ENCODE measurements at regions not wholly inside any gene's neighbourhood (a gene's known extent, or its start where the extent isn't known, plus 50 kb on each side); places are given as distances from the start of the nearest gene placed in this dataset.
"Not testable (repeated sequence)": the region's sequence is repeated elsewhere in the genome, so short reads cannot be mapped to it uniquely, and the experiment has no call there.

GRCh38 chrX:106363214-106363613 is 195.1 kb downstream of the PWWP3B start:
- no peak for DNase-seq

- DNase-seq, result no peak
Measured at GRCh38 chrX:106378616-106379015, 210.5 kb downstream of the PWWP3B start.

GRCh38 chrX:106391284-106391911 is 220.4 kb upstream of the RADX start:
- no peak for DNase-seq

- no peak for DNase-seq
Measured at GRCh38 chrX:106392346-106392745, 219.4 kb upstream of the RADX start.

- no peak for DNase-seq
Measured at GRCh38 chrX:106397788-106398538, 213.8 kb upstream of the RADX start.

GRCh38 chrX:106401965-106402559 is 209.7 kb upstream of the RADX start:
- no peak for DNase-seq

- no peak for DNase-seq
Measured at GRCh38 chrX:106404512-106404911, 207.3 kb upstream of the RADX start.

GRCh38 chrX:106415276-106415895 is 196.4 kb upstream of the RADX start:
- peak; percentile 2 for DNase-seq

GRCh38 chrX:106436691-106437090 is 175.1 kb upstream of the RADX start:
- DNase-seq, result no peak

GRCh38 chrX:106437407-106437806 is 174.4 kb upstream of the RADX start:
- no peak for DNase-seq

- DNase-seq, result no peak
Measured at GRCh38 chrX:106450405-106450804, 161.4 kb upstream of the RADX start.

GRCh38 chrX:106451933-106452332 is 159.8 kb upstream of the RADX start:
- no peak for DNase-seq

GRCh38 chrX:106454991-106455390 is 156.8 kb upstream of the RADX start:
- no peak for DNase-seq

GRCh38 chrX:106457802-106458201 is 154.0 kb upstream of the RADX start:
- DNase-seq, result no peak

GRCh38 chrX:106467422-106467821 is 144.4 kb upstream of the RADX start:
- no peak for DNase-seq

GRCh38 chrX:106467943-106468342 is 143.8 kb upstream of the RADX start:
- no peak for DNase-seq

- DNase-seq, result no peak
Measured at GRCh38 chrX:106468433-106468832, 143.3 kb upstream of the RADX start.

GRCh38 chrX:106479920-106480319 is 131.9 kb upstream of the RADX start:
- DNase-seq, result no peak

- DNase-seq, result peak; percentile 1
Measured at GRCh38 chrX:106481341-106481740, 130.4 kb upstream of the RADX start.

- DNase-seq, result no peak
Measured at GRCh38 chrX:106484233-106484632, 127.5 kb upstream of the RADX start.

GRCh38 chrX:106493210-106493816 is 118.5 kb upstream of the RADX start:
- DNase-seq, result not testable (repeated sequence)

- DNase-seq, result no peak
Measured at GRCh38 chrX:106499473-106499872, 112.3 kb upstream of the RADX start.

GRCh38 chrX:106510713-106511403 is 100.9 kb upstream of the RADX start:
- DNase-seq, result no peak
